ENCODE measurements at regions not wholly inside any gene's neighbourhood (a gene's known extent, or its start where the extent isn't known, plus 50 kb on each side); places are given as distances from the start of the nearest gene placed in this dataset.

DNA sequence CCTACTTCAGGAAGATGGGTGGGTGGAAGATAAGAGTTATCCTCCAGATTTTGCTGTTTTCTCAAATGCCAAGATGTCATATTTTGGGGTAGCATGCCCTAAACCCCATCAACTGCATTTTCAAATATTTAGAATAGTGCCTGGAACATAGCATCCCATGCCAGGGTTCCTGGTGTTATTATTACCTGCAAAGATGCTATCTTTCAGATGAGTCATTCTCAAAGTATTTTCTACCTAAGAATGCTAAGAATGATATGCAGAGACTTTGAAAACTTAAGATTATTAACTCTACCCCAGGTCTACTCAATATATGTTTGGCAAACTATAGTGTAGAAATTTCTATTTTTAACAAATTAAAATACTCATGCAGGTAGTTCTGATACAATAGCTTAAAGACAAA, 934.3 kb upstream of the SLIT2 start:
- Mint-ChIP-seq H3K27ac (ENCODE audit: unreplicated experiment) (no peak overlapping the region), H3K36me3 (ENCODE audit: unreplicated experiment) (no peaks in the 10 kb centered on the region), H3K27me3 (ENCODE audit: unreplicated experiment) (no peaks in the 10 kb centered on the region), H3K9me3 (ENCODE audit: unreplicated experiment) (no peaks in the 10 kb centered on the region), H3K4me1 (ENCODE audit: low read depth, unreplicated experiment) (no peaks in the 10 kb centered on the region), H3K4me3 (ENCODE audit: unreplicated experiment) (no peak overlapping the region)
- DNase-seq = no peak
- TF ChIP-seq, protein P1, sequence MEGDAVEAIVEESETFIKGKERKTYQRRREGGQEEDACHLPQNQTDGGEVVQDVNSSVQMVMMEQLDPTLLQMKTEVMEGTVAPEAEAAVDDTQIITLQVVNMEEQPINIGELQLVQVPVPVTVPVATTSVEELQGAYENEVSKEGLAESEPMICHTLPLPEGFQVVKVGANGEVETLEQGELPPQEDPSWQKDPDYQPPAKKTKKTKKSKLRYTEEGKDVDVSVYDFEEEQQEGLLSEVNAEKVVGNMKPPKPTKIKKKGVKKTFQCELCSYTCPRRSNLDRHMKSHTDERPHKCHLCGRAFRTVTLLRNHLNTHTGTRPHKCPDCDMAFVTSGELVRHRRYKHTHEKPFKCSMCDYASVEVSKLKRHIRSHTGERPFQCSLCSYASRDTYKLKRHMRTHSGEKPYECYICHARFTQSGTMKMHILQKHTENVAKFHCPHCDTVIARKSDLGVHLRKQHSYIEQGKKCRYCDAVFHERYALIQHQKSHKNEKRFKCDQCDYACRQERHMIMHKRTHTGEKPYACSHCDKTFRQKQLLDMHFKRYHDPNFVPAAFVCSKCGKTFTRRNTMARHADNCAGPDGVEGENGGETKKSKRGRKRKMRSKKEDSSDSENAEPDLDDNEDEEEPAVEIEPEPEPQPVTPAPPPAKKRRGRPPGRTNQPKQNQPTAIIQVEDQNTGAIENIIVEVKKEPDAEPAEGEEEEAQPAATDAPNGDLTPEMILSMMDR (IDR thresholded peaks at IDR 0.05; ENCODE audit: partially characterized antibody, unreplicated experiment) = no peak

DNA sequence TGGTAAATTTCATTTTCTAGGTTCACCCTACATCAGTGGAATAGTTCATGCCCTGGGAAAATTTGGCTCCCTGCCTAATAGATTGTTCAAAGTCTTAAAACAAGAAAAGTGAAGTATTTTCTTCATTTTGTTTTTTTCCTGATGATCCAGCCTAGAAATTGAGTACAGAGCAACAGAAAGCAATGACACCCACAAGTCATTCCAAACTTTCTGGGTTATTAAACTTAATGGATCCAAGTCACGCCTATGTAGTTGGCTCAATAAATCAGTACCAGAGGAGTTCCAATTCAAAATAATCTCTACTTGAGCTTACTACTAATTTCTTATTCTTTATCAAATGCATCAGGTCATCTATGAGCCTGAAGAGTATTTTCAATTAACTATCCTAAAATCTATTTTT, 937.6 kb upstream of the SLIT2 start:
- Mint-ChIP-seq H3K4me1 (ENCODE audit: low read depth, unreplicated experiment) (no peaks in the 10 kb centered on the region), H3K27me3 (ENCODE audit: unreplicated experiment) (no peaks in the 10 kb centered on the region), H3K4me3 (ENCODE audit: unreplicated experiment) (no peak overlapping the region), H3K36me3 (ENCODE audit: unreplicated experiment) (no peaks in the 10 kb centered on the region), H3K27ac (ENCODE audit: unreplicated experiment) (no peak overlapping the region), H3K9me3 (ENCODE audit: unreplicated experiment) (no peaks in the 10 kb centered on the region)
- TF ChIP-seq, protein P1 (IDR thresholded peaks at IDR 0.05; ENCODE audit: partially characterized antibody, unreplicated experiment) = no peak
- DNase-seq = no peak

DNA sequence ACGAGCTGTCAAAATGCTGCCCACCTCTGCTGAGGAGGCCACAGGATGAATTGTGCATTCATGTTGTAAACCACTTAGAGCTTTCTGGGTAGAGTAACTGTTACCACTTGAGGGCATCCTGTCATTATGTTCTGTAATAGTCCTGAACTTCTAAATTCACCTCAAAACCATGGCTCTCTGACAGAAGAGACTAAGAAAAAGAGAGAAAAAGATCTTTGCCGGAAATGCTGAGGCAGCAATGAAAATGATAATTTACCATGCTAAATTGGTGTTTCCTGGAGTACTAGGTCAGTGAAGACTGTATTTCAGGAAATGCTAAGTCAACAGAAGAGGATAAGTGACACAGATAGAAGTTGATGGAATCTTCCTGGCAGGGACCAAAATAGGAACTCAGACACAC, 942.3 kb upstream of the SLIT2 start:
- Mint-ChIP-seq H3K9me3 (ENCODE audit: unreplicated experiment) (no peaks in the 10 kb centered on the region), H3K4me1 (ENCODE audit: low read depth, unreplicated experiment) (no peaks in the 10 kb centered on the region), H3K36me3 (ENCODE audit: unreplicated experiment) (no peaks in the 10 kb centered on the region), H3K27me3 (ENCODE audit: unreplicated experiment) (no peaks in the 10 kb centered on the region), H3K4me3 (ENCODE audit: unreplicated experiment) (no peak overlapping the region), H3K27ac (ENCODE audit: unreplicated experiment) (no peak overlapping the region)
- no peak for DNase-seq
- TF ChIP-seq, protein P1 (IDR thresholded peaks at IDR 0.05; ENCODE audit: partially characterized antibody, unreplicated experiment) = no peak

DNA sequence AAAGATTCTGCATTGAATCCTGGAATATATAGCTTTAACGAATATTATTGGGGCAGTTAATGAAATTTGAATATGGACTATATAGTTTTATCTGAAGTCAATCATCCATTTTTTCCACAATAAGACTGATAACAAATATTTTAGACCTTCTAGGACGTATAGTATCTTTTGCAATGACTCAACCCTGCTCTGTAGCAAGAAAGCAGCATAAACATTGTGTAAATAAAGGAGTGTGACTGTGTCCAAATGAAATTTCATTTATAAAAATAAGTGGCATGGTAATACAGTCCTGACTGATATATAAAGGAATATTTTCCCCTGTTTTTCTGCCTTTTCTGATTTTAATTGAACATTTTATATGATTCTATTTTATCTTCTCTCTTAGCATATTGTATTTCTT, 947.7 kb upstream of the SLIT2 start:
- Mint-ChIP-seq H3K4me1 (ENCODE audit: low read depth, unreplicated experiment) (no peaks in the 10 kb centered on the region), H3K27me3 (ENCODE audit: unreplicated experiment) (no peaks in the 10 kb centered on the region), H3K36me3 (ENCODE audit: unreplicated experiment) (no peaks in the 10 kb centered on the region), H3K9me3 (ENCODE audit: unreplicated experiment) (no peaks in the 10 kb centered on the region), H3K4me3 (ENCODE audit: unreplicated experiment) (no peak overlapping the region), H3K27ac (ENCODE audit: unreplicated experiment) (no peak overlapping the region)
- TF ChIP-seq, protein P1 (IDR thresholded peaks at IDR 0.05; ENCODE audit: partially characterized antibody, unreplicated experiment) = no peak
- no peak for DNase-seq

DNA sequence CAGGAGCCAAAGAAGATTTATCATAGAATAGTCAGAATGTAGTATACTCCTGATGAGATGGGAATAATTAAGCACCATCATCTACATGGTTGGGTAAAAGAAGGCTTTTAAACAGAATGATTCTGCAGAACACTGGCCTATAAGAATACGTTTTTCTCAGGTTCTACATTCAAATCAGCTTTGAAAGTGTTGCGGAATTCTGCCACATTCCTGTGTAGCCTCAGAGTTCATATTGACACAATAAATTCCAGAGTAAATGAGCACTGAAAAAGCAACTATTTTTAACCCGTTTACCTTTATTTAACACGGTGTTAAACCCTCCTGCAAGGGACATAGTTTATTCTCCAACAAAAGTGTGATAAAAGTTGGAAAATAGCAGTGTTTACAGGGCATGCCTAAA, 950.2 kb upstream of the SLIT2 start:
- H3K4me3 Mint-ChIP-seq (ENCODE audit: unreplicated experiment) = no peak overlapping the region
- no peak overlapping the region for H3K27ac Mint-ChIP-seq (ENCODE audit: unreplicated experiment)
- no peaks in the 10 kb centered on the region for H3K4me1 Mint-ChIP-seq (ENCODE audit: low read depth, unreplicated experiment)

More for the DNA sequence above, 950.2 kb upstream of the SLIT2 start:
- TF ChIP-seq, protein P1 (IDR thresholded peaks at IDR 0.05; ENCODE audit: partially characterized antibody, unreplicated experiment) = no peak
- Mint-ChIP-seq H3K27me3 (ENCODE audit: unreplicated experiment) (no peaks in the 10 kb centered on the region), H3K9me3 (ENCODE audit: unreplicated experiment) (no peaks in the 10 kb centered on the region), H3K36me3 (ENCODE audit: unreplicated experiment) (no peaks in the 10 kb centered on the region)
- DNase-seq = no peak

Data from glutamatergic neuron (in vitro differentiated cells).